Ureter (tissue), 1 donor: ENCODE measurements at regions not wholly inside any gene's neighbourhood (a gene's known extent, or its start where the extent isn't known, plus 50 kb on each side); places are given as distances from the start of the nearest gene placed in this dataset.
"Not testable (repeated sequence)": the region's sequence is repeated elsewhere in the genome, so short reads cannot be mapped to it uniquely, and the experiment has no call there.

Experiments
- DNase-seq: peaks from one replicate; pipeline ENCODE4 v3.0.0-alpha.2; 2020; ENCODE audit warnings: low spot score
- donor health status: DM: yes; HTN: yes; CAD: no.

GRCh38 chr7:65062566-65062965 lies 56.1 kb upstream of the ERV3-1 start:
- not testable (repeated sequence) for DNase-seq

GRCh38 chr7:65059247-65059646 lies 52.8 kb upstream of the ERV3-1 start:
- not testable (repeated sequence) for DNase-seq
